Osteoblast (primary cell): ENCODE measurements at regions not wholly inside any gene's neighbourhood (a gene's known extent, or its start where the extent isn't known, plus 50 kb on each side); places are given as distances from the start of the nearest gene placed in this dataset.

Experiments
- DNase-seq: peaks from one replicate; pipeline ENCODE4 v3.0.0; 2011; ENCODE audit warnings: low spot score, mixed read lengths; ENCODE audit not compliant: insufficient read length; ENCODE audit errors: missing footprints
- H2AFZ ChIP-seq: 2 replicates; pipeline ENCODE4 v1.6.0; 2011; ENCODE audit warnings: mild to moderate bottlenecking, low read length
- H3K27ac ChIP-seq: 2 replicates; pipeline ENCODE4 v1.5.1; 2011; ENCODE audit warnings: mild to moderate bottlenecking, low read depth, low read length, moderate library complexity
- H3K27me3 ChIP-seq: 2 replicates; pipeline ENCODE4 v1.6.0; 2012; ENCODE audit warnings: mild to moderate bottlenecking, control low read depth, inconsistent platforms, low read length, moderate library complexity; ENCODE audit not compliant: insufficient read depth
- H3K36me3 ChIP-seq: 2 replicates; pipeline ENCODE4 v1.5.1; 2011; ENCODE audit warnings: mild to moderate bottlenecking, low read length, control low read depth, moderate library complexity; ENCODE audit not compliant: insufficient read depth
- H3K4me1 ChIP-seq: 2 replicates; pipeline ENCODE4 v1.5.1; 2011; ENCODE audit warnings: mild to moderate bottlenecking, low read length, control low read depth, moderate library complexity; ENCODE audit not compliant: insufficient read depth
- H3K4me2 ChIP-seq: 2 replicates; pipeline ENCODE4 v1.6.0; 2011; ENCODE audit warnings: mild to moderate bottlenecking, low read length; ENCODE audit not compliant: insufficient read depth
- H3K4me3 ChIP-seq: fragments of 200-600 bp; sonication (generic); 3 replicates; pipeline ENCODE4 v1.5.1; 2012; ENCODE audit warnings: mild to moderate bottlenecking, low read length, inconsistent platforms; ENCODE audit not compliant: insufficient read depth
- H3K79me2 ChIP-seq: 2 replicates; pipeline ENCODE4 v1.6.0; 2012; ENCODE audit warnings: mild to moderate bottlenecking, low read length, control low read depth, inconsistent platforms; ENCODE audit not compliant: insufficient read depth
- H3K9me3 ChIP-seq: 2 replicates; pipeline ENCODE4 v1.5.1; 2011; ENCODE audit warnings: low read depth, low read length, control low read depth
- H4K20me1 ChIP-seq: 2 replicates; pipeline ENCODE4 v1.6.0; 2012; ENCODE audit warnings: mild to moderate bottlenecking, low read length, control low read depth; ENCODE audit not compliant: insufficient read depth
- TF ChIP-seq, protein P1 (sequence below): IDR thresholded peaks from 2 replicates; pipeline ENCODE4 v1.5.1; 2011; ENCODE audit warnings: mild to moderate bottlenecking, low read depth, low read length, moderate library complexity; ENCODE audit errors: extremely low read depth

DNA sequence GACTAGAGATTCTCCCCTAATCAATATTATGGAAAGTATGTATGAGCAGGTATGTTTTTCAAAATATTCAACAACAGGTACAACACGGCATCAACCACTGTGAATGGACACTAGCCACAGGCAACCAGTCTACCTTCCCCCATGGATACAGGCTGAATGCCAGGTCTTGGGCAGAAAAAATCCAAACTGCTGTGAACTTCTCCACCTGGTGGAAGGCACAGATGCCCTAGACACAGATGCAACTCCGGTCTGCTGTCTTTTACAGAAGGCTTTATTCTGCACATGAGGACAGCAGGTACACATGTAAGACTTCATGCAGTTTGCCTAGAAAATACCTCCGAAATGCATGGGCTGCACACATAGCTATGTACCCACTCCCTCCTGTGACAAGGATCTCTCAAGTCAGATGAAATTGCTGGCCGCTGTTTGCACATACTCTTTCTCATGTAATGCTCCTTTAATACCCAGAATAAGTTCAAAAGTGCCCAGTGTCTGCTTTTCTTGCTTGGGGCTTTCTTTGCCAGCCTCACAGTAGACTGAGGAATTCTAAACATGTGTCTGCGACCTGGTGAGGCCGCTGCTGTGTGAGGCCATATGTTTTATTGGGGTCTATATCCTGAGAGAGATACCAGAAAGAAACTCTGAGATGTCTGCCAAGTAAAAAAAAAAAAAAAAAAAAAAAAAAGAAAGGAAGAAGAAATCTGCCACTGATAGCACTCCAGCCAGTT lies 325.9 kb downstream of the FOXO1 start:
- no peaks in the 10 kb centered on the region for H3K27me3 ChIP-seq
- no peak overlapping the region for H3K27ac ChIP-seq
- DNase-seq: no peak
- H3K4me3 ChIP-seq: no peak overlapping the region
- no peaks in the 10 kb centered on the region for H3K36me3 ChIP-seq
- TF ChIP-seq, protein P1, sequence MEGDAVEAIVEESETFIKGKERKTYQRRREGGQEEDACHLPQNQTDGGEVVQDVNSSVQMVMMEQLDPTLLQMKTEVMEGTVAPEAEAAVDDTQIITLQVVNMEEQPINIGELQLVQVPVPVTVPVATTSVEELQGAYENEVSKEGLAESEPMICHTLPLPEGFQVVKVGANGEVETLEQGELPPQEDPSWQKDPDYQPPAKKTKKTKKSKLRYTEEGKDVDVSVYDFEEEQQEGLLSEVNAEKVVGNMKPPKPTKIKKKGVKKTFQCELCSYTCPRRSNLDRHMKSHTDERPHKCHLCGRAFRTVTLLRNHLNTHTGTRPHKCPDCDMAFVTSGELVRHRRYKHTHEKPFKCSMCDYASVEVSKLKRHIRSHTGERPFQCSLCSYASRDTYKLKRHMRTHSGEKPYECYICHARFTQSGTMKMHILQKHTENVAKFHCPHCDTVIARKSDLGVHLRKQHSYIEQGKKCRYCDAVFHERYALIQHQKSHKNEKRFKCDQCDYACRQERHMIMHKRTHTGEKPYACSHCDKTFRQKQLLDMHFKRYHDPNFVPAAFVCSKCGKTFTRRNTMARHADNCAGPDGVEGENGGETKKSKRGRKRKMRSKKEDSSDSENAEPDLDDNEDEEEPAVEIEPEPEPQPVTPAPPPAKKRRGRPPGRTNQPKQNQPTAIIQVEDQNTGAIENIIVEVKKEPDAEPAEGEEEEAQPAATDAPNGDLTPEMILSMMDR: no peak
- no peak overlapping the region for H3K4me2 ChIP-seq
- no peaks in the 10 kb centered on the region for H3K79me2 ChIP-seq
- H4K20me1 ChIP-seq: no peaks in the 10 kb centered on the region
- H3K9me3 ChIP-seq: no peaks in the 10 kb centered on the region
- H3K4me1 ChIP-seq: no peaks in the 10 kb centered on the region
- no peak overlapping the region for H2AFZ ChIP-seq

DNA sequence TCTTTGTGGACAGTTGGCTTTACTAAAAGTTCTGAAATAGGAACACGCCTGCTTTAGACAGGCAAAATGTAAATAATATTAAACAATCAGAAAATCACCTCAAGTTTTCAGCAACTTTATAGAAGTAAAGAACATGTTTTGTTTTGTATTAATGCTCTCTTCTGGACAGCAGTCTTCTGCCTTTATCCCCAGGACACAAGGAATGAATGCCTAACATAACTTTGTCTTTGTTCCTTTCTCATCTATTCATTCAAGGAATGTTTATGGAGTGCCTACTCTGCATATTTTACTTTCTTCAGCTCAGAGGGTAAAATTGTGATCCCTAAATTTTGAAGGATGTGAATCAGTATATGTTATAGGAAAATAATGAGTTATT lies 325.4 kb downstream of the FOXO1 start:
- no peak overlapping the region for H3K4me2 ChIP-seq
- TF ChIP-seq, protein P1: no peak
- H3K27me3 ChIP-seq: no peaks in the 10 kb centered on the region
- no peak overlapping the region for H2AFZ ChIP-seq
- no peaks in the 10 kb centered on the region for H4K20me1 ChIP-seq
- H3K36me3 ChIP-seq: no peaks in the 10 kb centered on the region
- DNase-seq: no peak
- H3K27ac ChIP-seq: no peak overlapping the region
- H3K79me2 ChIP-seq: no peaks in the 10 kb centered on the region
- no peaks in the 10 kb centered on the region for H3K9me3 ChIP-seq
- H3K4me1 ChIP-seq: no peaks in the 10 kb centered on the region
- no peak overlapping the region for H3K4me3 ChIP-seq

DNA sequence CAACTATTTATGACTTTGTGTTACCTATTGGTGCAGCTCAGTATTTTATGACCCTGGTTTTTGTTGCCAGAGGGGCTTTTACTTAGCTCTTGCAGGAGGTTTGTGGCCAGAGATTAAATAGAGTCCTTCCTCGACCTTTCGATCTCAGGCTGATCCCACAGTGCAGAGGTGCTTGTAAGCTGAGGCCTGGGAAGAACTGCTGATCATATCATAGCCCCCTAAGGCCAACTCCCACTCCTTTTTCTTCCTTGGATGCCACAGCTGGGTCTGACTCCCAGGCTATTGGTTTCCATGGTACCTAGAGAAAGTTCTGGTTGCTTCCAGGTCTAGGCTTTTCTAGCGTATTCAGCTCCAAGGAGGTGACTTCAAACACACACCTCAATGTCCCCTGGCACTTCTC lies 324.9 kb downstream of the FOXO1 start:
- H2AFZ ChIP-seq: no peak overlapping the region
- no peak overlapping the region for H3K4me2 ChIP-seq
- H3K4me3 ChIP-seq: no peak overlapping the region
- no peaks in the 10 kb centered on the region for H3K79me2 ChIP-seq
- H3K4me1 ChIP-seq: no peaks in the 10 kb centered on the region
- no peaks in the 10 kb centered on the region for H3K36me3 ChIP-seq
- no peaks in the 10 kb centered on the region for H3K27me3 ChIP-seq
- no peak overlapping the region for H3K27ac ChIP-seq
- H3K9me3 ChIP-seq: no peaks in the 10 kb centered on the region
- no peaks in the 10 kb centered on the region for H4K20me1 ChIP-seq
- no peak for DNase-seq
- TF ChIP-seq, protein P1: no peak

DNA sequence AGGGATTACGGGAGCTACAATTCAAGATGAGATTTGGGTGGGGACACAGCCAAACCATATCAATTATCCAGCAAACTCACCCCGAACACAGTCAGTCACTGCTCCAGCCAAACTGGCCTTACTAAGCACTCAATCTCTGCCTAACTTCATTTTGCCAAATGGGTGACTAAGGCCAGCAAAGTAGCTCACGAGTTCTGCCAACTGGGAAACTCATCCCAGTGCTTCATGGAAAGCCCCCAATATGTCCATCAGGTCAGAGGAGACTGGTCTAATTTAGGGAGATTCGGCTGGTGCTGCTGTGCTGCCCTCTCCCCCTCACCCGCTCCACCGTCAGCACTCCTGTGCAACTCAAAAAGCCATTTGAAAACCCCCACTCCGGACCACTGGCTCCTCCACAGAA lies 324.0 kb downstream of the FOXO1 start:
- TF ChIP-seq, protein P1: no peak
- Histone ChIP-seq H3K27ac (no peak overlapping the region), H3K36me3 (no peaks in the 10 kb centered on the region), H3K27me3 (no peaks in the 10 kb centered on the region), H3K4me3 (no peak overlapping the region), H4K20me1 (no peaks in the 10 kb centered on the region), H2AFZ (no peak overlapping the region), H3K79me2 (no peaks in the 10 kb centered on the region), H3K9me3 (no peaks in the 10 kb centered on the region), H3K4me2 (no peak overlapping the region), H3K4me1 (no peaks in the 10 kb centered on the region)
- DNase-seq: no peak
